SU-DHL-6 (cell line): ENCODE measurements at regions not wholly inside any gene's neighbourhood (a gene's known extent, or its start where the extent isn't known, plus 50 kb on each side); places are given as distances from the start of the nearest gene placed in this dataset.

Experiments used
- EZH2phosphoT487 ChIP-seq: fragments of 200-600 bp; sonication (generic), shearing (Covaris generic); conservative IDR thresholded peaks from 2 replicates; pipeline ENCODE4 v1.6.1; 2018; ENCODE audit warnings: mild to moderate bottlenecking, antibody characterized with exemption, low read length, moderate library complexity, mixed read lengths
- TF ChIP-seq, protein P1 (sequence below): fragments of 200-600 bp; sonication (generic); IDR thresholded peaks from one replicate; pipeline ENCODE4 v1.5.1; 2017; ENCODE audit warnings: antibody characterized with exemption, mild to moderate bottlenecking, low read length, moderate library complexity; ENCODE audit not compliant: insufficient read depth, poor library complexity, severe bottlenecking

DNA sequence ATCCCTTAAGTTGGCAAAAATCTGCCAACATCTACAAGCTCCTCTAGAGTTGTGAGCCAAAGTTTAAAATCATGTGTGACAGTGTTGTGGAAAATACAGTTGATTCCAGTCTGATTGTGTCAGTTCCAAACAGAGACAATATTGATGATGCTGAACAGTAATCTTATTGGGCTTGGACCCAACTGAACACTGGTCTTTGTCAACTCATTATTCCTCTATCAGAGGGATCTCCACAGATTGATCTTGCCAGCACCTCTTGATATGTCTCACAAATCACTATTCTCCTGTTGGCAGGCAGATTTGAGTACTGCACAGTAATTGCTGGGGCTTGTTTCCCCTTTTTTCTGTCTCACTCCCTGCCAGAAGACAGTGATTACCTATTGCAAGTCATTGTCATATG, 326.6 kb upstream of the DPH6 start:
- TF ChIP-seq, protein P1, sequence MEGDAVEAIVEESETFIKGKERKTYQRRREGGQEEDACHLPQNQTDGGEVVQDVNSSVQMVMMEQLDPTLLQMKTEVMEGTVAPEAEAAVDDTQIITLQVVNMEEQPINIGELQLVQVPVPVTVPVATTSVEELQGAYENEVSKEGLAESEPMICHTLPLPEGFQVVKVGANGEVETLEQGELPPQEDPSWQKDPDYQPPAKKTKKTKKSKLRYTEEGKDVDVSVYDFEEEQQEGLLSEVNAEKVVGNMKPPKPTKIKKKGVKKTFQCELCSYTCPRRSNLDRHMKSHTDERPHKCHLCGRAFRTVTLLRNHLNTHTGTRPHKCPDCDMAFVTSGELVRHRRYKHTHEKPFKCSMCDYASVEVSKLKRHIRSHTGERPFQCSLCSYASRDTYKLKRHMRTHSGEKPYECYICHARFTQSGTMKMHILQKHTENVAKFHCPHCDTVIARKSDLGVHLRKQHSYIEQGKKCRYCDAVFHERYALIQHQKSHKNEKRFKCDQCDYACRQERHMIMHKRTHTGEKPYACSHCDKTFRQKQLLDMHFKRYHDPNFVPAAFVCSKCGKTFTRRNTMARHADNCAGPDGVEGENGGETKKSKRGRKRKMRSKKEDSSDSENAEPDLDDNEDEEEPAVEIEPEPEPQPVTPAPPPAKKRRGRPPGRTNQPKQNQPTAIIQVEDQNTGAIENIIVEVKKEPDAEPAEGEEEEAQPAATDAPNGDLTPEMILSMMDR = no peak
- no peak for TF ChIP-seq EZH2phosphoT487
